ENCODE measurements at regions not wholly inside any gene's neighbourhood (a gene's known extent, or its start where the extent isn't known, plus 50 kb on each side); places are given as distances from the start of the nearest gene placed in this dataset.

DNA sequence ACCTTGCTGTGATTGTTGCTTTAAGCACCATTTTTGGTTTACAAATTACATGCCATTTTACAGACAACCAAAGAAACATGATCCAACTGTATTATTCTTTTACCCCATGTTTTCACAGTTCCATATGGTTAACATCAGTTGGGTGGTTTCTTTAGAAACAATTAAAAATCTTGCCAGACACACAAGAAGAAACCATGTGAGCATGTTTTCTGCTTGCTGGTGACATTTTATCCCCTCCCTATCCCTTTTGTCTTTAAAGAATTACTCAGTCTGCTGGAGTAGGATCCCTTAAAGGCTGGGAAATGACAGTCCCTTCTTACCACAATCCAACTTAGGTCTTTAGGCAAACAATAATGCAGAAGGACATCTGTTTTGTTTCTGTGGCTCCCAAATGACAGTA, 121.8 kb upstream of the PLXNC1 start:
- TF ChIP-seq MYC (IDR thresholded peaks at IDR 0.05; ENCODE audit: low read depth, low read length) (no peak), POLR2A (IDR thresholded peaks at IDR 0.05; ENCODE audit: extremely low read depth, insufficient read length) (no peak)
- TF ChIP-seq, protein P1, sequence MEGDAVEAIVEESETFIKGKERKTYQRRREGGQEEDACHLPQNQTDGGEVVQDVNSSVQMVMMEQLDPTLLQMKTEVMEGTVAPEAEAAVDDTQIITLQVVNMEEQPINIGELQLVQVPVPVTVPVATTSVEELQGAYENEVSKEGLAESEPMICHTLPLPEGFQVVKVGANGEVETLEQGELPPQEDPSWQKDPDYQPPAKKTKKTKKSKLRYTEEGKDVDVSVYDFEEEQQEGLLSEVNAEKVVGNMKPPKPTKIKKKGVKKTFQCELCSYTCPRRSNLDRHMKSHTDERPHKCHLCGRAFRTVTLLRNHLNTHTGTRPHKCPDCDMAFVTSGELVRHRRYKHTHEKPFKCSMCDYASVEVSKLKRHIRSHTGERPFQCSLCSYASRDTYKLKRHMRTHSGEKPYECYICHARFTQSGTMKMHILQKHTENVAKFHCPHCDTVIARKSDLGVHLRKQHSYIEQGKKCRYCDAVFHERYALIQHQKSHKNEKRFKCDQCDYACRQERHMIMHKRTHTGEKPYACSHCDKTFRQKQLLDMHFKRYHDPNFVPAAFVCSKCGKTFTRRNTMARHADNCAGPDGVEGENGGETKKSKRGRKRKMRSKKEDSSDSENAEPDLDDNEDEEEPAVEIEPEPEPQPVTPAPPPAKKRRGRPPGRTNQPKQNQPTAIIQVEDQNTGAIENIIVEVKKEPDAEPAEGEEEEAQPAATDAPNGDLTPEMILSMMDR (IDR thresholded peaks at IDR 0.05; ENCODE audit: low read depth, low read length): no peak

Measured in NB4 (cell line).